Ishikawa (cell line): ENCODE measurements at regions not wholly inside any gene's neighbourhood (a gene's known extent, or its start where the extent isn't known, plus 50 kb on each side); places are given as distances from the start of the nearest gene placed in this dataset.

Experiments used
- CEBPB ChIP-seq: IDR thresholded peaks from 2 replicates; pipeline ENCODE4 v1.6.1; 2012
- CREB1 ChIP-seq: IDR thresholded peaks from 2 replicates; pipeline ENCODE4 v1.6.1; 2012; ENCODE audit warnings: low read depth
- EGR1 ChIP-seq: IDR thresholded peaks from 2 replicates; pipeline ENCODE4 v1.6.1; 2012
- EP300 ChIP-seq: IDR thresholded peaks from 2 replicates; pipeline ENCODE4 v1.6.1; 2012; ENCODE audit warnings: borderline replicate concordance
- FOXM1 ChIP-seq: IDR thresholded peaks from 2 replicates; pipeline ENCODE4 v1.6.1; 2012; ENCODE audit warnings: low read depth, borderline replicate concordance
- NFIC ChIP-seq: IDR thresholded peaks from 2 replicates; pipeline ENCODE4 v1.6.1; 2012
- RAD21 ChIP-seq: IDR thresholded peaks from 2 replicates; pipeline ENCODE4 v1.6.1; 2012; ENCODE audit warnings: low read depth
- TAF1 ChIP-seq: IDR thresholded peaks from 2 replicates; pipeline ENCODE4 v1.6.1; 2012; ENCODE audit warnings: low read depth, mild to moderate bottlenecking
- TCF12 ChIP-seq: IDR thresholded peaks from 2 replicates; pipeline ENCODE4 v1.6.1; 2012; ENCODE audit warnings: low read depth
- TEAD4 ChIP-seq: IDR thresholded peaks from 2 replicates; pipeline ENCODE4 v1.6.1; 2012
- YY1 ChIP-seq: IDR thresholded peaks from 2 replicates; pipeline ENCODE4 v1.6.1; 2012; ENCODE audit warnings: low read depth
- ZBTB7A ChIP-seq: IDR thresholded peaks from 2 replicates; pipeline ENCODE4 v1.6.1; 2012; ENCODE audit warnings: low read depth
- TF ChIP-seq, protein P1 (sequence below): IDR thresholded peaks from 2 replicates; pipeline ENCODE4 v1.6.1; 2012
- TF ChIP-seq, protein P2 (sequence below): IDR thresholded peaks from 2 replicates; pipeline ENCODE4 v1.6.1; 2012; ENCODE audit warnings: low read depth, mild to moderate bottlenecking
- TF ChIP-seq, protein P3 (sequence below): IDR thresholded peaks from 2 replicates; pipeline ENCODE4 v1.6.1; 2012

DNA sequence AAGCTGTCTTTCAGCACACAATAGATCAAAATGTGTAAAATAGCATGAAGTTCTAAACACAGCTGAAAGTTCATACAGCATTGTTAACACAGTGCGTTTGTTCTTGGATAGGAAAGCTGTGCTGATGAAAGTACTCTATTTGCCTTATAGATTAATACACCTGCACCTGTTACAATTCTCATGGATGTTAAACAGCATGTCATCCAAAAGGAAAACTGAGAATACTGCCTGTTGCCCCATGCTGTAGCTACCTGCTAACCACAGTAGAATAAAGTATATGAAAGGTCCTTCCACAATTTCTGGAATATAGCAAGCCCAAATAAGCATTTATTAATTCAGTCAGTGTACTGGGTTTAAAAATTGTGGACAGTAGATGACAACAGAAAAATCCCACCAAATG is 166.7 kb upstream of the DTNA start:
- TF ChIP-seq EGR1 = no peak
- no peak for TF ChIP-seq TCF12
- TF ChIP-seq TEAD4 = no peak
- TF ChIP-seq, protein P1, sequence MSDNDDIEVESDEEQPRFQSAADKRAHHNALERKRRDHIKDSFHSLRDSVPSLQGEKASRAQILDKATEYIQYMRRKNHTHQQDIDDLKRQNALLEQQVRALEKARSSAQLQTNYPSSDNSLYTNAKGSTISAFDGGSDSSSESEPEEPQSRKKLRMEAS = no peak
- TF ChIP-seq CEBPB = no peak
- TF ChIP-seq, protein P2, sequence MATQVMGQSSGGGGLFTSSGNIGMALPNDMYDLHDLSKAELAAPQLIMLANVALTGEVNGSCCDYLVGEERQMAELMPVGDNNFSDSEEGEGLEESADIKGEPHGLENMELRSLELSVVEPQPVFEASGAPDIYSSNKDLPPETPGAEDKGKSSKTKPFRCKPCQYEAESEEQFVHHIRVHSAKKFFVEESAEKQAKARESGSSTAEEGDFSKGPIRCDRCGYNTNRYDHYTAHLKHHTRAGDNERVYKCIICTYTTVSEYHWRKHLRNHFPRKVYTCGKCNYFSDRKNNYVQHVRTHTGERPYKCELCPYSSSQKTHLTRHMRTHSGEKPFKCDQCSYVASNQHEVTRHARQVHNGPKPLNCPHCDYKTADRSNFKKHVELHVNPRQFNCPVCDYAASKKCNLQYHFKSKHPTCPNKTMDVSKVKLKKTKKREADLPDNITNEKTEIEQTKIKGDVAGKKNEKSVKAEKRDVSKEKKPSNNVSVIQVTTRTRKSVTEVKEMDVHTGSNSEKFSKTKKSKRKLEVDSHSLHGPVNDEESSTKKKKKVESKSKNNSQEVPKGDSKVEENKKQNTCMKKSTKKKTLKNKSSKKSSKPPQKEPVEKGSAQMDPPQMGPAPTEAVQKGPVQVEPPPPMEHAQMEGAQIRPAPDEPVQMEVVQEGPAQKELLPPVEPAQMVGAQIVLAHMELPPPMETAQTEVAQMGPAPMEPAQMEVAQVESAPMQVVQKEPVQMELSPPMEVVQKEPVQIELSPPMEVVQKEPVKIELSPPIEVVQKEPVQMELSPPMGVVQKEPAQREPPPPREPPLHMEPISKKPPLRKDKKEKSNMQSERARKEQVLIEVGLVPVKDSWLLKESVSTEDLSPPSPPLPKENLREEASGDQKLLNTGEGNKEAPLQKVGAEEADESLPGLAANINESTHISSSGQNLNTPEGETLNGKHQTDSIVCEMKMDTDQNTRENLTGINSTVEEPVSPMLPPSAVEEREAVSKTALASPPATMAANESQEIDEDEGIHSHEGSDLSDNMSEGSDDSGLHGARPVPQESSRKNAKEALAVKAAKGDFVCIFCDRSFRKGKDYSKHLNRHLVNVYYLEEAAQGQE = no peak
- no peak for TF ChIP-seq RAD21
- TF ChIP-seq NFIC = no peak
- TF ChIP-seq, protein P3, sequence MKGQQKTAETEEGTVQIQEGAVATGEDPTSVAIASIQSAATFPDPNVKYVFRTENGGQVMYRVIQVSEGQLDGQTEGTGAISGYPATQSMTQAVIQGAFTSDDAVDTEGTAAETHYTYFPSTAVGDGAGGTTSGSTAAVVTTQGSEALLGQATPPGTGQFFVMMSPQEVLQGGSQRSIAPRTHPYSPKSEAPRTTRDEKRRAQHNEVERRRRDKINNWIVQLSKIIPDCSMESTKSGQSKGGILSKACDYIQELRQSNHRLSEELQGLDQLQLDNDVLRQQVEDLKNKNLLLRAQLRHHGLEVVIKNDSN = no peak
- TF ChIP-seq EP300 = no peak
- no peak for TF ChIP-seq ZBTB7A
- TF ChIP-seq CREB1 = no peak
- no peak for TF ChIP-seq YY1
- TF ChIP-seq TAF1 = no peak
- TF ChIP-seq FOXM1 = no peak

GRCh38 chr18:34543945-34544344 is 166.2 kb upstream of the DTNA start:
- no peak for TF ChIP-seq TCF12
- no peak for TF ChIP-seq CEBPB
- no peak for TF ChIP-seq ZBTB7A
- no peak for TF ChIP-seq TEAD4
- no peak for TF ChIP-seq EGR1
- TF ChIP-seq RAD21 = no peak
- no peak for TF ChIP-seq YY1
- TF ChIP-seq, protein P1 = no peak
- TF ChIP-seq TAF1 = no peak
- no peak for TF ChIP-seq FOXM1
- TF ChIP-seq, protein P2 = no peak
- TF ChIP-seq CREB1 = no peak
- TF ChIP-seq, protein P3 = no peak

- TF ChIP-seq EP300 (no peak), YY1 (no peak), EGR1 (no peak), NFIC (no peak), FOXM1 (no peak), TAF1 (no peak), TEAD4 (no peak), TCF12 (no peak), RAD21 (no peak), ZBTB7A (no peak), CREB1 (no peak), CEBPB (no peak)
- TF ChIP-seq, protein P1 = no peak
- TF ChIP-seq, protein P2 = no peak
- TF ChIP-seq, protein P3 = no peak
These were observed 165.2 kb upstream of the DTNA start for GRCh38 chr18:34544930-34545329.
